Breast epithelium (tissue), 3 donors: ENCODE measurements at regions not wholly inside any gene's neighbourhood (a gene's known extent, or its start where the extent isn't known, plus 50 kb on each side); places are given as distances from the start of the nearest gene placed in this dataset.

Source experiments
- CTCF ChIP-seq, 3 donors: fragments of 450-650 bp; IDR thresholded peaks; one replicate each; pipeline ENCODE4 v1.5.1; 2016 to 2017; ENCODE audit warnings: antibody characterized with exemption in 3 of 3, mild to moderate bottlenecking in 3 of 3, moderate library complexity in 3 of 3
- POLR2A ChIP-seq: fragments of 450-650 bp; IDR thresholded peaks from one replicate; pipeline ENCODE4 v1.6.1; 2016; ENCODE audit warnings: antibody characterized with exemption, mild to moderate bottlenecking, moderate library complexity
- POLR2AphosphoS5 ChIP-seq, 3 donors: sonication (generic); formaldehyde crosslinking; IDR thresholded peaks; one replicate each; pipeline ENCODE4 v1.6.1; 2017; ENCODE audit warnings: antibody characterized with exemption in 3 of 3

DNA sequence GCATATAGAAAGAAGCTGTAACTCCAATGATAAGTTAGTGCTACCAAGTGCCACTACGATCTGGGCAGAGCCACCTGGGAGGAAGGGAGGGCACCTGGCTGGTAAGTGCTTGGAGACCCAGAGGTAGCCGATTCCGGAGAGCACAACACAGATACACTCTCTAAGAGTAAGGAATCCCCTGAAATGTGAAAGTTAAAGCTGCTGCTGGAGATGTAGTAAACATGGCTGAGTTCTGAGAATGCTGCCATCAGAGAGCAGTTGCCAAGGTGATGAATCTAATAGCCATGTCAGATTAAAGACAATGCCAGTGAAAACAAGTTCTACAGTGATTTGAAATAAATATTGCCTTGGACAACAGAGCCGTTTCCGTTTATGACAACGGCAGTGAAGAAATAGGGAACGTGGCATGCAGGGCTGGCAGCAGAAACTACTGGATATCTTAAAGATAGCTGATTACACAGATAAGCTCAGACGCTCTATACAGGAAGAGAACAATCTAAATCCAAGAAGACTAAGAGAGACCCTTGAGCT lies 561.2 kb upstream of the C9orf72 start:
- TF ChIP-seq CTCF (IDR thresholded peaks at IDR 0.05) (no peak), POLR2A (no peak), POLR2AphosphoS5 (IDR thresholded peaks at IDR 0.05) (no peak)
